ENCODE measurements at regions not wholly inside any gene's neighbourhood (a gene's known extent, or its start where the extent isn't known, plus 50 kb on each side); places are given as distances from the start of the nearest gene placed in this dataset.

GRCh38 chrX:39555431-39555830 is 542.3 kb downstream of the BCOR start:
- H3K27me3 ChIP-seq: no peaks in the 10 kb centered on the region
- no peak overlapping the region for H3K4me3 ChIP-seq
- H3K27ac ChIP-seq: no peak overlapping the region
- H3K4me1 ChIP-seq: no peaks in the 10 kb centered on the region
- H3K9me3 ChIP-seq: no peaks in the 10 kb centered on the region
- ATAC-seq (no peak), DNase-seq (no peak)
- TF ChIP-seq POLR2A (IDR thresholded peaks at IDR 0.05) (no peak), CTCF (IDR thresholded peaks at IDR 0.05) (no peak)
- intact Hi-C loops (cut with DNase I): no loop called here
- H3K36me3 ChIP-seq (replicated peaks in 1 of 2; ENCODE audit: insufficient read depth in 1 of 2, low read depth in 2 of 2): no peaks in the 10 kb centered on the region
- WGBS, 2 donors: 100% methylated on average over 4 of the region's 4 CpGs

GRCh38 chrX:39556056-39556455 is 541.7 kb downstream of the BCOR start:
- intact Hi-C loops (cut with DNase I): no loop called here
- Histone ChIP-seq H3K36me3 (replicated peaks in 1 of 2; ENCODE audit: insufficient read depth in 1 of 2, low read depth in 2 of 2) (no peaks in the 10 kb centered on the region), H3K27me3 (no peaks in the 10 kb centered on the region), H3K4me1 (no peaks in the 10 kb centered on the region), H3K9me3 (no peaks in the 10 kb centered on the region), H3K27ac (no peak overlapping the region), H3K4me3 (no peak overlapping the region)
- WGBS, 2 donors: 85 to 87% methylated on average over 3 of the region's 3 CpGs
- DNase-seq: no peak
- no peak for TF ChIP-seq CTCF (IDR thresholded peaks at IDR 0.05)
- no peak for TF ChIP-seq POLR2A (IDR thresholded peaks at IDR 0.05)
- no peak for ATAC-seq

- Histone ChIP-seq H3K4me3 (no peak overlapping the region), H3K36me3 (replicated peaks in 1 of 2; ENCODE audit: insufficient read depth in 1 of 2, low read depth in 2 of 2) (no peaks in the 10 kb centered on the region), H3K27me3 (no peaks in the 10 kb centered on the region), H3K4me1 (no peaks in the 10 kb centered on the region), H3K27ac (no peak overlapping the region), H3K9me3 (no peaks in the 10 kb centered on the region)
- intact Hi-C loops (cut with DNase I): no loop called here
- TF ChIP-seq POLR2A (IDR thresholded peaks at IDR 0.05) (no peak), CTCF (IDR thresholded peaks at IDR 0.05) (no peak)
- no peak for ATAC-seq
- DNase-seq: no peak
- 66 to 75% methylated on average over 4 of the region's 4 CpGs for WGBS, 2 donors
Measured at GRCh38 chrX:39559229-39559628, 538.5 kb downstream of the BCOR start.

- intact Hi-C loops (cut with DNase I): no loop called here
Measured at GRCh38 chrX:39560271-39560670, 537.5 kb downstream of the BCOR start.

More at GRCh38 chrX:39560271-39560670, 537.5 kb downstream of the BCOR start:
- no peaks in the 10 kb centered on the region for H3K4me1 ChIP-seq
- no peak for TF ChIP-seq POLR2A (IDR thresholded peaks at IDR 0.05)
- TF ChIP-seq CTCF (IDR thresholded peaks at IDR 0.05): no peak
- no peaks in the 10 kb centered on the region for H3K36me3 ChIP-seq (replicated peaks in 1 of 2; ENCODE audit: insufficient read depth in 1 of 2, low read depth in 2 of 2)
- no peaks in the 10 kb centered on the region for H3K27me3 ChIP-seq
- DNase-seq (no peak), ATAC-seq (no peak)
- no peak overlapping the region for H3K4me3 ChIP-seq
- 30 to 78% methylated on average over 3 to 12 of the region's 12 CpGs for WGBS, 2 donors
- H3K9me3 ChIP-seq: no peaks in the 10 kb centered on the region
- no peak overlapping the region for H3K27ac ChIP-seq

Data from body of pancreas (tissue), 4 donors.